Fibroblast of lung (primary cell): ENCODE measurements at regions not wholly inside any gene's neighbourhood (a gene's known extent, or its start where the extent isn't known, plus 50 kb on each side); places are given as distances from the start of the nearest gene placed in this dataset.

Source experiments
- DNase-seq, 2 donors: peaks; one replicate each; pipeline versions ENCODE4 v3.0.0 to v3.0.0-alpha.2; 2010; ENCODE audit warnings: low read depth in 2 of 2
- H2AFZ ChIP-seq: 2 replicates; pipeline ENCODE4 v1.5.1; 2012; ENCODE audit warnings: low read length, control low read depth, inconsistent platforms
- H3K27ac ChIP-seq: 2 replicates; pipeline ENCODE4 v1.5.1; 2011; ENCODE audit warnings: low read length, control low read depth; ENCODE audit not compliant: insufficient read depth
- H3K27me3 ChIP-seq: 2 replicates; pipeline ENCODE4 v1.5.1; 2011; ENCODE audit warnings: mild to moderate bottlenecking, low read length; ENCODE audit not compliant: control insufficient read depth, insufficient read depth
- H3K36me3 ChIP-seq: 2 replicates; pipeline ENCODE4 v1.5.1; 2011; ENCODE audit warnings: low read length; ENCODE audit not compliant: control insufficient read depth, insufficient read depth
- H3K4me1 ChIP-seq: 2 replicates; pipeline ENCODE4 v1.5.1; 2011; ENCODE audit warnings: low read length; ENCODE audit not compliant: control insufficient read depth, insufficient read depth; ENCODE audit errors: extremely low read depth
- H3K4me2 ChIP-seq: 2 replicates; pipeline ENCODE4 v1.5.1; 2011; ENCODE audit warnings: low read length, control low read depth; ENCODE audit not compliant: insufficient read depth; ENCODE audit errors: extremely low read depth
- H3K4me3 ChIP-seq, 4 experiments: fragments of 200-600 bp in 1 of 4; sonication (generic) in 1 of 4; replicated peaks in 1 of 4; 2 replicates each; pipeline ENCODE4 v1.5.1; 2011 to 2016; ENCODE audit warnings: low read length in 4 of 4, low read depth in 3 of 4, mild to moderate bottlenecking in 3 of 4, control low read depth in 2 of 4, inconsistent platforms in 1 of 4, mixed read lengths in 1 of 4; ENCODE audit not compliant: insufficient read depth in 1 of 4; ENCODE audit errors: control extremely low read depth in 1 of 4
- H3K79me2 ChIP-seq: 2 replicates; pipeline ENCODE4 v1.5.1; 2012; ENCODE audit warnings: mild to moderate bottlenecking, low read length, inconsistent platforms; ENCODE audit not compliant: control insufficient read depth, insufficient read depth
- H3K9ac ChIP-seq: 2 replicates; pipeline ENCODE4 v1.5.1; 2011; ENCODE audit warnings: mild to moderate bottlenecking, low read length, control low read depth; ENCODE audit not compliant: insufficient read depth
- H3K9me3 ChIP-seq: 2 replicates; pipeline ENCODE4 v1.5.1; 2012; ENCODE audit warnings: low read depth, low read length; ENCODE audit not compliant: control insufficient read depth, insufficient read depth
- H4K20me1 ChIP-seq: 2 replicates; pipeline ENCODE4 v1.5.1; 2011; ENCODE audit warnings: low read length; ENCODE audit not compliant: control insufficient read depth, insufficient read depth; ENCODE audit errors: extremely low read depth
- EZH2 ChIP-seq: IDR thresholded peaks from 2 replicates; pipeline ENCODE4 v1.5.1; 2012; ENCODE audit warnings: low read length, control low read depth, mild to moderate bottlenecking; ENCODE audit errors: missing control alignments
- TF ChIP-seq, protein P1 (sequence below), 2 donors: IDR thresholded peaks in 1 of 2; conservative IDR thresholded peaks in 1 of 2; 1 replicate in 1 of 2; 2 replicates in 1 of 2; pipeline ENCODE4 v1.5.1; 2011 to 2012; ENCODE audit warnings: low read length in 2 of 2, control low read depth in 1 of 2, inconsistent platforms in 1 of 2, low read depth in 1 of 2, mild to moderate bottlenecking in 1 of 2

DNA sequence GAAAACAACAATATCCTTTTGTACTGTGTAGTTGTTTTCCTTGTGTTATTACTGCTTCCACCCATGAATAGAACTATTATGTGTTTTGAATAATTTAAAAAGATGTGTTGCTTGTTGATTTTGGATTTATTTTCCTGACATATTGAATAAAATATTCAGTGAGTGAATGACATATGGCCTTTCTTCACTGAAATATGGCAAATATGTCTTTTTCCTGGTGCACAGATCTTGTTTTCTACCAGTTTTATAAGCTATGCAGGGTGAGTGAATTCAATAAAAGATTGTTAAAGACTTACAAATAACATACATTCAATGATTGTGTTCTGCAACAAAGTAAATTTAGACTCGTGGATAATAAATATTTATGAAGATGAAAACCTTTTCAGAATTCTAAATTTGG lies 1216.3 kb upstream of the ADGRL3 start:
- no peaks in the 10 kb centered on the region for H3K79me2 ChIP-seq
- H3K9ac ChIP-seq, result no peak overlapping the region
- H3K27ac ChIP-seq, result no peak overlapping the region
- no peaks in the 10 kb centered on the region for H3K36me3 ChIP-seq
- no peaks in the 10 kb centered on the region for H3K27me3 ChIP-seq
- H3K9me3 ChIP-seq, result no peaks in the 10 kb centered on the region
- no peak overlapping the region for H3K4me2 ChIP-seq
- no peaks in the 10 kb centered on the region for H3K4me1 ChIP-seq
- H2AFZ ChIP-seq, result no peak overlapping the region
- no peak for TF ChIP-seq EZH2
- TF ChIP-seq, protein P1, sequence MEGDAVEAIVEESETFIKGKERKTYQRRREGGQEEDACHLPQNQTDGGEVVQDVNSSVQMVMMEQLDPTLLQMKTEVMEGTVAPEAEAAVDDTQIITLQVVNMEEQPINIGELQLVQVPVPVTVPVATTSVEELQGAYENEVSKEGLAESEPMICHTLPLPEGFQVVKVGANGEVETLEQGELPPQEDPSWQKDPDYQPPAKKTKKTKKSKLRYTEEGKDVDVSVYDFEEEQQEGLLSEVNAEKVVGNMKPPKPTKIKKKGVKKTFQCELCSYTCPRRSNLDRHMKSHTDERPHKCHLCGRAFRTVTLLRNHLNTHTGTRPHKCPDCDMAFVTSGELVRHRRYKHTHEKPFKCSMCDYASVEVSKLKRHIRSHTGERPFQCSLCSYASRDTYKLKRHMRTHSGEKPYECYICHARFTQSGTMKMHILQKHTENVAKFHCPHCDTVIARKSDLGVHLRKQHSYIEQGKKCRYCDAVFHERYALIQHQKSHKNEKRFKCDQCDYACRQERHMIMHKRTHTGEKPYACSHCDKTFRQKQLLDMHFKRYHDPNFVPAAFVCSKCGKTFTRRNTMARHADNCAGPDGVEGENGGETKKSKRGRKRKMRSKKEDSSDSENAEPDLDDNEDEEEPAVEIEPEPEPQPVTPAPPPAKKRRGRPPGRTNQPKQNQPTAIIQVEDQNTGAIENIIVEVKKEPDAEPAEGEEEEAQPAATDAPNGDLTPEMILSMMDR (conservative IDR thresholded peaks at IDR 0.05 in 1 of 2, IDR thresholded peaks at IDR 0.05 in 1 of 2; ENCODE audit: low read depth in 1 of 2, low read length in 2 of 2), result no peak
- DNase-seq, result no peak
- H4K20me1 ChIP-seq, result no peaks in the 10 kb centered on the region
- H3K4me3 ChIP-seq, result no peak overlapping the region

GRCh38 chr4:59987289-59987688 lies 1212.8 kb upstream of the ADGRL3 start:
- H3K4me2 ChIP-seq, result no peak overlapping the region
- H3K79me2 ChIP-seq, result no peaks in the 10 kb centered on the region
- DNase-seq, result no peak
- H2AFZ ChIP-seq, result no peak overlapping the region
- no peak overlapping the region for H3K4me3 ChIP-seq
- H3K4me1 ChIP-seq, result no peaks in the 10 kb centered on the region
- no peaks in the 10 kb centered on the region for H3K9me3 ChIP-seq
- TF ChIP-seq, protein P1 (conservative IDR thresholded peaks at IDR 0.05 in 1 of 2, IDR thresholded peaks at IDR 0.05 in 1 of 2; ENCODE audit: low read depth in 1 of 2, low read length in 2 of 2), result no peak
- H3K27me3 ChIP-seq, result no peaks in the 10 kb centered on the region
- no peaks in the 10 kb centered on the region for H4K20me1 ChIP-seq
- H3K36me3 ChIP-seq, result no peaks in the 10 kb centered on the region
- no peak overlapping the region for H3K27ac ChIP-seq
- no peak overlapping the region for H3K9ac ChIP-seq

DNA sequence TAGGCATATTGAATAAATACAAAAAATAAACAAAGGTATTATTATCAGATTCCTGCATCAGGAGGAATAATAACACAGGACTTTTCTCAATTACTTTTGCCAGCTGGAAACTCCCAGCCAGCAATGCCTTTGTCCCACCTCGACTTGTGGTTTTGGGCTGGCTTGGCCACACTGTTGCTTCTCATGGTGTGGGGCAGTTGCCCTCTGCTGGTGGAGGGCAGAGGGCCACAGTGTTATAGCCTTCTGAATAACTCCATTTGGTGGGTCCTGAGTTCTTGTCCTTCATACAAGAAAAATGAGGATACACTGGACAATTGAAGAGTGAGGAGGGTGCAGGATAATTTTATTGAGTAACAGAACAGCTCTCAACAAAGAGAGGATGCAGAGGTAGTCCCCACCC lies 1206.0 kb upstream of the ADGRL3 start:
- no peak overlapping the region for H3K27ac ChIP-seq
- H3K4me2 ChIP-seq, result no peak overlapping the region
- no peaks in the 10 kb centered on the region for H3K27me3 ChIP-seq
- H3K36me3 ChIP-seq, result no peaks in the 10 kb centered on the region
- no peak for DNase-seq
- no peak overlapping the region for H2AFZ ChIP-seq
- H3K4me1 ChIP-seq, result no peaks in the 10 kb centered on the region
- H3K9ac ChIP-seq, result no peak overlapping the region
- H3K79me2 ChIP-seq, result no peaks in the 10 kb centered on the region
- no peaks in the 10 kb centered on the region for H3K9me3 ChIP-seq
- TF ChIP-seq EZH2, result no peak
- TF ChIP-seq, protein P1 (conservative IDR thresholded peaks at IDR 0.05 in 1 of 2, IDR thresholded peaks at IDR 0.05 in 1 of 2; ENCODE audit: low read depth in 1 of 2, low read length in 2 of 2), result no peak
- no peaks in the 10 kb centered on the region for H4K20me1 ChIP-seq
- no peak overlapping the region for H3K4me3 ChIP-seq
